HG02943 (cell line): ENCODE measurements at regions not wholly inside any gene's neighbourhood (a gene's known extent, or its start where the extent isn't known, plus 50 kb on each side); places are given as distances from the start of the nearest gene placed in this dataset.

ENCODE experiments used
- ATAC-seq: cut with Tn5 transposase; IDR thresholded peaks from one replicate; pipeline ENCODE4 v1.9.1; 2021; ENCODE audit warnings: mild to moderate bottlenecking, low read depth, moderate library complexity; ENCODE audit not compliant: unreplicated experiment

DNA sequence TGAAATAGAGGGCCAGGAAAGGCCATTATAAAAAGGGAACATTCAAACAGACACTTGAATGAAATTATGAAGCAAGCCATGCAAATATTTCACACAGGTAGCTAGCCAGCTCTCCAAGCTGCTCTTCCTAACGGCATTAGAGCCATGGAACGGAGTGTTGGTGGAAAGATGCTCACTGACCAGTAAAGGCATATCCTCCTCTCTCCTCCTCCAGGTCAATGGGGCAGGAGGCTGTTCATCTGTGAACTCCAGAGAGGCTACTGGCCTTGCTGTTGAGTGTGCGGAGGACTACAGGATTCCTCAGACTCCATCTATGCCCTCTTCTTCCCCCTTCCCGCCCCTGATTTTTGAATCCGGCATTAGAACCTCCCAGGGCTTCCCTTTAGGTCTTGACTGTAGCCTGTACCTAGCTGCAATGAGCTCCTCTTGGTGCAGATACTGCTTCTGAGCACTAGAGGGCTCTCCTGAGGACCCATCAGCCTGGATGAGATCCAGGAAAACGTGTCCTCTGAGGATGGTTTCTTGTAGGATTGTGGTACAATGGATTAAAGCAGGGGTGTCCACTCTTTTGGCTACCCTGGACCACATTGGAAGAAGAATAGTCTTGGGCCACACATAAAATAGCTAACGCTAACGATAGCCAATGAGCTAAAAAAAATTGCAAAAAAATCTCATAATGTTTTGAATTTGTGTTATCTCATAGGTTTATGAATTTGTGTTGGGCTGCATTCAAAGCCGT, 162.2 kb downstream of the SREK1 start:
- no peak for ATAC-seq

DNA sequence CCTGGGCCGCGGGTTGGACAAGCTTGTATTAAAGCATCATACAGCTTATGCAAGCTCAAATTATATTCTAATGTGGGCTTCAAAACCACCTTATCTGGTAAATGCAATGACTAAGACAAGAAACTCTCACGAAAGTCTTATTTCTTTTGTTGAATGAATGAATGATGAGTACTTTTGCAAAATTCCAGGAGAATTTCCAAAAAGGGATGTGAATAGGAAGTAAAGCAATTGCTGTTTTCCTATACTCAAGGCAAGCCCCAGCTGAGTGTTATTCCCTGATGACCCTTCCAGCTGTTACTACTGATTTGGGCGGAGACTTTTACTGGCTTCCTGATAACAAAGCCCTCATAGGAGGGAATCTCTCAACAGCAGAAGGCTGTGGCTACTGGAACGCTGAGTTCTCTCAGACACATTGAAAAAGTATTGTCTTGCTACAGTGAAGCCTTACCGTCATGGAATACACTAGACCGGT, 162.8 kb downstream of the SREK1 start:
- no peak for ATAC-seq

DNA sequence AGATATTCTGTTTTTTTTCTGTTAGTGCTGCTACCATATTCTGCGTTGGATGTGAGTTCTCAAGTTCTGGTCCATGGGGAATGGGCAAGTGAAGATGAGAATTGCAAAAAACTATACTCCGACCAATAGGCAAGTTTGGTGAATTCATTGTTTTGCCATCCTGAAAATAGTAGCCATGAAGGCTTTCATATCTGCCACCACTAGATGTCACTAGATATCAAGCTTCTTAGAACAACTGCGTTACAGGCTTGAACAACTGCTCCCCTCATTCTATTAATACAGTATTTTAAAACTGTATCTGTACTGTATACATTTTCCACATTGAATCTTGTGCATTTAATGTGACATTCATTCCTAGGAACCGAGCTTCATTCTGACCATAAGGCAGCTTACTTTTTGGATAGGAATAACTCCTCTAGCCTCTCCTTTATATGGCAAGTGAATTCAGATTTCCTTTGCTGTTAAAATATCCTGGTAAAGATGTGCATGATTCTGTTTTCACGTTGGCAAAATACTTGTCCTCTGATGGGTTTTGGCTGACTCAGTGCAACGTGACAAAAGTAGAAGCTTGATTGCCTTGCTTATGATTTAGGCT, 163.6 kb downstream of the SREK1 start:
- peak; percentile 75 for ATAC-seq

DNA sequence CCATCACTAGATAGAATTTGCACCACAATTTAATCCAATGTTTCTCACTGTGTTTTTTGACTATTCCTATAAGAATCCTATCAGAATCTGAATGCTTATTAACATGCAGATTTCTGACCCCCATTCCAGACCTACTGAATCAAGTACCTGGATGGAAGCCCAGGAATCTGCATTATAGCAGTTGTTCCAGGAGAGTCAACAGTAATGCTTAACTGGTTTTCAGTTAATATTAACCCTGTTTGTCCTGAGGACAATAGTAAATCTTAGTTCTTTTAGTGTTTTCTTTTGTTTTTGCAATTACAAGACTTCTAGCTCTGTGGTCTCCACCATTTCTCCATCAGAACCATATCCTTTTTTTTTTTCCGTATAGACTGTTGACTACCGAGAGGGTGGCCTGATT, 168.2 kb downstream of the SREK1 start:
- no peak for ATAC-seq

DNA sequence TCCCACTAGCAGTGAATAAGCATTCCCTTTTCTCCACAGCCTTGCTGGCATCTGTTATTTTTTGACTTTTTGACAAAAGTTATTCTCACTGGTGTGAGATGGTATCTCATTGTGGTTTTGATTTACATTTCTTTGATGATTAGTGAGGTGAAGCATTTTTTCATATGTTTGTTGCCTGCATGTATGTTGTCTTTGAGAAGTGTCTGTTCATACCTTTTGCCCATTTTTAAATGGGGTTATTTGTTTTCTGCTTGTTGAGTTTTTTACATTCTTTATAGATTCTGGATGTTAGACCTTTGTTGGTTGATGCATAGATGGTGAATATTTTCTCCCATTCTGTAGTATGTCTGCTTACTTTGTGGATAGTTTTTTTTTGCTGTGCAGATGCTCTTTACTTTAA, 171.7 kb downstream of the SREK1 start:
- no peak for ATAC-seq

DNA sequence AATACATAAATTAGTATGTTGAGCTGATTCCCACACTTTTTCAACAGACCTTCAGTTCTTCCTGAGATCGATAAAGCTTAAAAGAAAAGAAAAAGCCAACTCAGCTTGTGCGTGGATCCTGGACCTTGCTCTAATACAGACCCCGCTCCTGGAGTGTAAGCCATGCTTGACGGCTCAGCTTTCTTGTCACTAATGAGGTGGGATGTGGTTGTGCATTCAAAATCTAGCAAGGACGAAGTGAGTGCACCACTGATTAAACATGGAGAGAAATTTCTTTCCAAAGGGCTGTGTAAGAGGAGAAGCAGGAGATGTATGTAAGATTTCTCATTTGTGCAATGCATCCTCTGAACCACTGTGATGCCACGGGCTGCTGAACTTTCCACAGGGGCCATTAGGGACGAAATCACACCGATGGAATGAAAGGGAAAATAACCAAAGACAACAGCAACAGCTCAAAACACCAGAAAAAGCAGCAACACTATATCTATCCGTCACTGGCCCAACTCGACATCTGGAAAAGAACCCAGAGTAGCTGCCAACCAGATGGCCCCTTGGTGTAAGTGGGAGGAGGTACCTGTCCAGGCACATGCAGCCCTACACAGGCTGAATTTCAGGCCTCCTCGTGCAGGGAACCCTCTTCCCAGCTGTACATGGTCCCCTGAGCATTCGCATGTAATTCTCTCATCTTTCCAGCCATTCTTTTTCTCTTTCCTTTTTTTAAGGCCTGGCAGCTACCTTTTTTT, 178.9 kb downstream of the SREK1 start:
- no peak for ATAC-seq

DNA sequence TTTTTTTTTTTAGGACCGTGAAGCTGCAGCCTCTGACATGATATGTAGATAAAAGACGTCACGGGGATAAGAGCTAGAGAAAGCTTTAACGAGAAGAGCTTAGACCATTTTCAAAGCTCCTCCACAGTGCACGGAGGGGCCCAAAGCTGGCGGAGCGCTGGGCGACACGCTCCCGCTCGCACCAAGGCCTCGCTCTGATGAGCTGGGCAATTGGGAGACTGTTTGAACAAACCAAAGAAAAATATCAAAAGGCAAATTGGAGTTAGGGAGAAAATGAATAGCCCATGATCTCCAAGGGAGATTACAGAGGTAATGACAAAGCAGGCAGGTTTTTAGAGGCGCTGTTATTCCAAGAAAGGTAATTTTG, 179.4 kb downstream of the SREK1 start:
- ATAC-seq, result no peak

DNA sequence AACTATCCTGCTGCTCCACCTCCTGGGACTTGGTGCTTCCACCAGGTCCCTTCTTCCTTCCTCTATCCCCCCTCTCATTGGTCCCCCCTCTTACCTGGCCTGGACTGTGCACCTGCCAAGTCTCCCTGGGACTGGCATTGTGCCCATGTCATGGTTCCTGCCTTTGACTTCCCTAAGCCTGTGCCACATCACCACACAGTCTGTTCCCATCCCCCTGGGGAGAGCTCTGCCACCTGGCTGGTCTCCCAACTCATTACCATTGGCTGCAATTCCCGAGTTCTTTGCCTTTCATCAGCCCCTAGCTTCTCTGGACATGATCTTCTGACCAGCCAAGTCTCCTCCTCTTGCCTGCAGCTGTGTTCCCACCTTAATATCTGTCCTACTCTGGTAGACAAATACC, 180.3 kb downstream of the SREK1 start:
- ATAC-seq, result no peak

DNA sequence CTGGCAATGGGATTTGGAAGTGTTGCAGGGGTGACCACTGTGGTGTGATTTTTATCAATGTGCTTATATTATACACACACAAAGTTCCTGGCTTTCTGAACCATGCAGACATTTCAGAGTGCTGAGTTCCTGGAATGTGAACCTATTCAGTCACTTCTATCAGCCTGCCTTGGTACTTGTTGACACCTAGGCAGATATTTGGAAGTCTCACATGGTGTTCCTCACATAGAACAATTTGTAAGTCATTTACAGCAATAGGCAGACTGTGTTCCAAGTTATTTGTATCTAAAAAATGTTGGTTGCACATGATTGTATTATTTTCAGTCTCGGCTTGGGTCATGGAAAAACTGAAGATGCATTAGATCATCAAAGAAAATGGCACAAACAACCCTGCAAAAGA, 182.2 kb downstream of the SREK1 start:
- ATAC-seq, result no peak

DNA sequence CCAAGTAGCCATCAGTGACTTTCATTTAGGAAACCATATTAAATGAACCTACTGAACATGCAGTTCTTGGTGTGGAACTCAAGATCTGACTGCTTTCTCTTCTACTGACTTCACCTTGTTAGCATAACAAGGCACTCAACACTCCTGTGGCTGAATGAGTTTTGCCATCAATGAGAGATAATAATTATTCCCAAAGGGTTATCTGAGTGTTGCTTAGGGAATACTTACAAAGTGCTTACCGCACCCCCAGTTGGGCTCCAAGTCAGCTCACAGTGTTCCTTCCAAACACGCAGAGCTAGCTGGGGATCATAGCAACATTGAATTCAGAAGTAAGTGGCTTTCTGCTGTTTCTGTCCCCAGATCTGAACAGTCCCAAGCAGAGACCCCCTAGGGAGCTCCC, 182.9 kb downstream of the SREK1 start:
- no peak for ATAC-seq

DNA sequence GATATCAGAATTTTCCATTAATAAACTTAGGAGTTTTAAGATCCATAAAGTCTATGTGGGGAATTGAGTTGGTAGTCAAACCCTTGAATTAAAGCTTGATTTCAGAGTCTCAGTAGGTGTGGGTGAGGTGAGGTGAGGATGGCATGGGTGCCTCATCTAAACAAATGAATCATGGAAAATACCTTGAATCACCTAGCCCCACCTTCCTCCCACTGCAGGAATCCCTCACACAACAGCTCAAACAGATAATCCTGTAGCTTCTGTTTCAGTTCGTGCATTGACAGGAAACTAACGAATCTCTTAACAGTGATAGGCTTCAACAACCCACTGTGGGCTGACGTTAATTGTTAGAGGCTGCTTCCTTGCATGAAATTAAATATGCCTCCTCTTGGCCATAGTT, 185.0 kb downstream of the SREK1 start:
- no peak for ATAC-seq

DNA sequence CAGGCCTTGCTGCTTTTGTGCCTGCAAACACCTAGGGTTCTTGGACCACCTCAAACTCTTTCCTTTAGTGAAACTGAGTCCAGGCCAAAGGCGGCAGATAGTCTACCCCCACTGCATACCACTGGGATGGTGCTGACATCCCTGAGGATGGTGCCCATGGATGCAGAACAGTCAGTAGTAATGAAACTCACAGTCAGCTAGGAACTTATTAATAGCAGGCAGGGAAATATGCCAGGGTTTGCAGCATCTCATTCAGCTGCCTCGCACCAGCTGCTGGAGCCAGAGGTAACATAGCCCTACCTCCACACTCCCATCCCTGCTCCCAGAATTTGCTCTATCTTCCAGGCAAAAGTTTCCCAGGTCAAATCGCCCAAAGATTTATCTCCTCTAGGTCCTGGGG, 189.1 kb downstream of the SREK1 start:
- no peak for ATAC-seq

DNA sequence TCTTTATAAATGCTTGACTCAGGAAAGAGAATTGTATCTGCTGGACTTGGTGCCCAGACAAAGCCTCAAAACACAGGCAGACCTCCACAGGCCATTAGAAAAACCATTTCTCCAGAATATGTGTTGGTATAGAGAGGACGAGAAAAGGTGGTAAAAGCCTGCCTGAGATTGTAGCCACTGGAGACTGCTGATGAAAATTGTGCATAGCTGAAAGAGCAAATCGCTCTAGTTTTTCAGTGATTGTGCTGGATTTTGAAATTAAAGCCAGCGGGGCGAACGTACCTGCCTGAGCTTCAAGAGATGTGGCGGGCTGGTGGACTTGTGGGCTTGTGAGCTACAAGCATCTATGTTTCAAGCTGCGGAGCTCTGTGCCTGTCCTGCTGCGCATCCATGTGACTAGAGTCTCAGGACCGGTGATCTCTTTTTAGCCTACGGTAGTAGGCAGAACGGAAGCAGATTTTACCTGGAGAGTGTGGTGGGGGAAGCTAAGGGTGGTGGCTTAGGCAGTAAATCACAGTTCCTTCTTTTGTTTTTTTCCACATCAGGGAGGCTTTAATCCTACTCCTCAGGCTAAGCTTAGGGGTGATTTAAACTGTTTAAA, 193.6 kb downstream of the SREK1 start:
- ATAC-seq, result no peak

DNA sequence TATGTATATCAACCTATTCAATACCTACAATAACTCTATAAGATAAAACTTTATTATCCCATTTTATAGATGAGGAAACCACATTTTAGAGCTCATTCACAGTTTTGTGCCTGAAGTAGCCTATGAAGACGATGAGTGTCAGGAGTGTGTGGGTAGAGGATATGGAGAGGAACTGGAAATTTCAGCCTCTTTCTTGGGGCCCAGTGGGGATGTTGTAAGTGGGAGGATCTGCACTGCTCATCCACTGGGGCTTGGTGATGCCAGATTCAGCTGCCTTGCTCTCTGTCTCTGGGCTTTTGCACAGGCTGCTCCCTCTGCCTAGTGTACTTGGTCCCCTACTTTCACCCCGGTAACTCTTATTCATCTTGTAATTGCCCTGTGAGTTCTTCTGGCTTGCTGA, 194.7 kb downstream of the SREK1 start:
- ATAC-seq, result no peak

DNA sequence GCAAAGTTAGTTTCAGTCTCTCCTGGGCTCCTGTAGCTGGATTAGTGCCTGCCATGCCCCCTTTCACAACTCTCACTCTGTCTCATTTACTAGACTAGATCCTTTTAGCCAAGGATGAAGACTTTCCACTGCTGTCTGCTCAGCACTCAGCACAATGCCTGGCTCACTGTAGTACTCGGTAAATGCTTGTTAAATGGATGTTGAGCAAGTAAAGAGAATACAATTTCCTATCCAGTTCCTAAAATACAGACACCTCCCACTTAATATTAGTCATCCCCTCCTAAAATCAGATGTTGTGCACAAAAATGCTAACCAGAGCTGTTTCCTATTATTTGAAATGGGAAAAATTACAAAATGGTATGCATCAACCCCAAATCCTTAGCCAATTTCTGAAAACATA, 195.8 kb downstream of the SREK1 start:
- ATAC-seq, result no peak

DNA sequence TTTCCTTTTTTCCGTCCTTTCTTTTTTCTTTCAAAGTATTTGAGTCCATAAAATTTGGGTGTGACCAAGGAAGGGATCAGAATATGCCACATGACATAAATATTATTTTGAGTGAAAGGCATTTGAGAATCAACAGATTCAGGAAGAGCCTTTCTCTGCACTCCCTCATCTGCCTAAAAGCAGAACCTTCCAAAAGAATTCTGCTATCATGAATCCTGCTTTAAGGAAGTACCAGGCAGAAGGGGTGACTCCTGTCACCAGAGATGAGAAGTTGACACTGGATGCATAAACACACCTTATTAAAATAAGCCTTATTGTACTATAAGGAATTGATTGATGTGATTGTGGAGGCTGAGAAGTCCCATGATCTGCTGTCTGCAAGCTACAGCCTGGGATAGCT, 196.7 kb downstream of the SREK1 start:
- ATAC-seq, result no peak

DNA sequence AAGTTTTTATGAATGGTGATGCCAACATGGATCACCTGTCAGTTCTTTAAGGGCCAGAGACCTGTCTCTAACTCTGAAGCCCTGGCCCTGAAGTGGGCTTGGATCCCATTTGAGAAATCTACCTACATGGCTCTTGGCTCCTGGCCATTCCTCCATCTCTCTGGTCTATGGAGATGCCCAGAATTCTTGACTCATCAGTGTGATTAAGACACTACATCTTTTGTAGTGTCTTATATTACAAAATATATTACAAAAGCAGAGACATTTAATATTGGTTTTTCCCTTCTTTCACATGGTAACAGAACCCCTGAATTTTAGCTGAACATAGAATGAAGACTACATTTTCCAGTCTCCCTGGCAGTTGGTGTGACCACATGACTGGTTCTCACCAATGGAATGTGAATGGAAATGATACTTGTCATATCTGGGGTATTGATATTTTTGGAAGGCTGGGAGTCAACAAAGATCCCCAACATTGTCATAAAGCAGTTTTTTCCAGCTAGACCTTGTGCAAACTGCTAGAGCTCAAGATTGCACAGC, 198.3 kb downstream of the SREK1 start:
- ATAC-seq, result no peak

DNA sequence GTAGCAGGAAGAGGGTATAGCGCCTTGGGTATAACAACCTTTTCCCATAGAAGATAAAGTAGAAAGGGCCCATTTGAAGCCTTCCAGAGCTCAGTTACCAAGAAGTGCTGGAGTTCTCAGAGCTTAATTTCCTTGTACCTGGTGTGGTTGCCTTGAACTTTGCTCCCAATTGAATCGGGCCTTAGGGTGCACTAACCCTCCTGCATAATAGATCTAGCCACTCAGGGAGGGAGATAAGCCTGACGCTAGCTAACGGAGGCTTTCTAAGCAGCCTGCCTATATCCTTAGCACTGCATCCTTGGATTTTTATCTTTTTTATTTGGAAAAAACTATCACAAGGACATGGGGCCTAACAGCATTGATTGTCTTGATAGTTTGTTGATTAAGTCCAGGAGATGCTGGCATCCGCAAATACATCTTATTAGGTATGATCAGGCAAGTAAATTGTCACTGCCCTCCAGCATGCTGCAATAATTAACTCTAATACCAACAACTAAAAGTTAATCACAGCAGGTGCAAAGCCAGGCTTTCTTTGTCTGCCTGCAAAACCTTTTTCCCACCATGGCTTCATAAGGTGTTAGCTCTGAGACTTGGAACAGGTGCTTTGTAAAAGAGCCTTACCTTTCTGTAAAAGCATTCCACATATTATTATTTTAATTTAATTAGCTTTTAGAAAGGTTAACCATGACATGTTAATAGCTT, 199.4 kb downstream of the SREK1 start:
- no peak for ATAC-seq

DNA sequence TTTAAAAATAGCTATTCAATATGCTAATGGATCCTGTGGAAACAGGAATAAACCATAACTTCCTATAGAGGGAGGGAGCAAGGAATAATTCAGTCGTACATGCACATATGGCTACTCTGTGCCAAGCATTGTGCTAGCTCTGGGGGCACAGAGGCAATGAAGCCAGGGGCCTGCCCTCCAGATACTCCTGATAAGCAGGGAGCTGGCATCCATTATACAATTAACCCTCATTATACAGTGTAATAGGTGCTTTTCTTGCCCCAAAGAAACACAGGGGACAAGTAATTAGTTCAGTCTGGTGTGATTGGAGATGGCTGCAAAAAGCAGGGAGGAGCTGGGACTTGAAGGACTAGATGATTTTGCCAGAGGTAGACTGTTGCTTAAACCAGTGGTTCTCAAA, 200.4 kb downstream of the SREK1 start:
- no peak for ATAC-seq

DNA sequence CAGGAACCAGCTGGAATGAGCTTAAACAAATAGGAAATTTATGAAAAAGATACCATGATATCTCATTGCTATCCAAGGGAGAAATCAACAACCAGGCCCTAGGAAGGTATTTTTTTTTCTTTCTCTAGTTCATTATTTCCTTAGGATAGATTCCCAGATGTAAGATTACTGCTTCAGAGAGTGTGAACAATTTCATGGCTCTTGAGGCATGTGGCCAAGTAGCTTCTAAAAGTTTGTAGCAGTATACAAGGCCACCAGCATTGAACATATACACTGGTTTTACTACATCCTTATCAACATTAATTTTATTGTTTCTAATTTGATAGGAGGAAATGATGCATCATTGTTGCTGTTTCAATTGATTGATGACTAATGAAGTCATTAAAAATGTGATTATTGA, 201.2 kb downstream of the SREK1 start:
- ATAC-seq, result no peak

DNA sequence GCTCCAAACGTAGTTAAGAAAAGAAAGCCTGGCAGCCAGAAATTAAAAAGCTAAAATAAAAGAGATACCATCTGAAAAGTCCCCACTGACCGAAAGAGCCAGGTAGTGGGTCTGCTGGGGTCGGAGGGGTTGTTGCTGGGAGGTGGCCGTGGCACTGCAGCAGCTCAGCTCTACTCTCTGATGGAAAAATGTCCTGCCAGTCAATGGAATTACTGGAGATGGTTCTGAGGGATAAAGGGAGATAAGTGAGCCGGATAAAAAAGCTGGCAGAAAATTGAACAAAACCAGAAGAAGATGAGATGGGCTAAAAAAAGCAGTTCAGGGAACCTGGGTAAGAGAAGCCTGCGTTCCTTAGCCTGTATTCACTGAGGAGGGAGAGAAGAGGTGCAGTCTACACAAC, 202.8 kb downstream of the SREK1 start:
- no peak for ATAC-seq
